PC-3 (cell line): ENCODE measurements at regions not wholly inside any gene's neighbourhood (a gene's known extent, or its start where the extent isn't known, plus 50 kb on each side); places are given as distances from the start of the nearest gene placed in this dataset.

ENCODE experiments used
- ATAC-seq: fragments of 200-7000 bp; cut with Tn5 transposase; 2 replicates; pipeline ENCODE4 v1.9.1; 2020; ENCODE audit warnings: mild to moderate bottlenecking, moderate library complexity
- BruUV-seq: library from RNA; stranded (reverse); fragments of 400-500 nt; replicated peaks from 2 replicates; lab custom pipeline; 2021; lab: Mats Ljungman, UMichigan
- CTCF ChIA-PET: fragments of 300-600 bp; sonication (Branson Sonifier 250); formaldehyde crosslinking; loops from one replicate; lab custom pipeline; 2022; ENCODE audit warnings: antibody characterized with exemption; lab: Charles Lee
- POLR2A ChIA-PET: fragments of 300-600 bp; sonication (Branson Sonifier 250); formaldehyde crosslinking; loops from one replicate; lab custom pipeline; 2022; ENCODE audit warnings: antibody characterized with exemption; ENCODE audit not compliant: unreplicated experiment; lab: Charles Lee
- DNase-seq: peaks from one replicate; pipeline ENCODE4 v3.0.0-alpha.2; 2015
- H2AFZ ChIP-seq: fragments of 300-600 bp; sonication (generic); 2 replicates; pipeline ENCODE4 v1.6.0; 2016; ENCODE audit warnings: antibody characterized with exemption, low read length
- H3F3A ChIP-seq: fragments of 300-600 bp; sonication (generic); one replicate; pipeline ENCODE4 v1.6.0; 2017; ENCODE audit warnings: antibody characterized with exemption, low read length, control low read depth, mild to moderate bottlenecking; ENCODE audit not compliant: unreplicated experiment
- H3K27ac ChIP-seq: fragments of 300-600 bp; sonication (generic); 2 replicates; pipeline ENCODE4 v1.5.1; 2016; ENCODE audit warnings: mild to moderate bottlenecking, low read length
- H3K27me3 ChIP-seq: fragments of 300-600 bp; sonication (generic); 2 replicates; pipeline ENCODE4 v1.6.1; 2016; ENCODE audit warnings: low read length, mixed read lengths
- H3K36me3 ChIP-seq: fragments of 300-600 bp; sonication (generic); 2 replicates; pipeline ENCODE4 v1.6.1; 2016; ENCODE audit warnings: low read depth, mixed run types, low read length, mixed read lengths
- H3K4me1 ChIP-seq: fragments of 300-600 bp; sonication (generic); 2 replicates; pipeline ENCODE4 v1.5.1; 2016; ENCODE audit warnings: low read length; ENCODE audit not compliant: insufficient read depth
- H3K4me2 ChIP-seq: fragments of 300-600 bp; sonication (generic); 2 replicates; pipeline ENCODE4 v1.6.0; 2016; ENCODE audit warnings: low read length
- H3K4me3 ChIP-seq: fragments of 300-600 bp; sonication (generic); 2 replicates; pipeline ENCODE4 v1.5.1; 2016; ENCODE audit warnings: mild to moderate bottlenecking, low read length, mixed read lengths
- H3K79me2 ChIP-seq: fragments of 300-600 bp; sonication (generic); 2 replicates; pipeline ENCODE4 v1.6.1; 2017; ENCODE audit warnings: low read length, mixed read lengths
- H3K9ac ChIP-seq: fragments of 300-600 bp; sonication (generic); 2 replicates; pipeline ENCODE4 v1.6.0; 2016; ENCODE audit warnings: mild to moderate bottlenecking, low read length
- H3K9me2 ChIP-seq: fragments of 300-600 bp; sonication (generic); replicated peaks from 2 replicates; pipeline ENCODE4 v1.6.1; 2016; ENCODE audit warnings: mixed run types, low read length, mixed read lengths
- H3K9me3 ChIP-seq: fragments of 300-600 bp; sonication (generic); 2 replicates; pipeline ENCODE4 v1.6.1; 2016; ENCODE audit warnings: low read length, mixed read lengths
- H4K20me1 ChIP-seq: fragments of 300-600 bp; sonication (generic); 2 replicates; pipeline ENCODE4 v1.6.1; 2016; ENCODE audit warnings: low read length, mixed read lengths
- EZH2 ChIP-seq: fragments of 300-600 bp; sonication (generic); IDR thresholded peaks from one replicate; pipeline ENCODE4 v1.6.1; 2017; ENCODE audit warnings: antibody characterized with exemption, mild to moderate bottlenecking, low read length; ENCODE audit not compliant: unreplicated experiment
- EZH2phosphoT487 ChIP-seq: fragments of 300-600 bp; sonication (generic); IDR thresholded peaks from 2 replicates; pipeline ENCODE4 v1.6.1; 2018; ENCODE audit warnings: mild to moderate bottlenecking, antibody characterized with exemption, low read length, borderline replicate concordance
- intact Hi-C: fragments of 100-400 bp; cut with micrococcal nuclease; formaldehyde crosslinking; loops from 2 replicates; pipeline ENCODE4 v1.9.0; 2023
- TF ChIP-seq, protein P1 (sequence below): fragments of 300-600 bp; sonication (generic); conservative IDR thresholded peaks from 2 replicates; pipeline ENCODE4 v1.5.1; 2017; ENCODE audit warnings: antibody characterized with exemption, low read depth, mild to moderate bottlenecking, low read length

DNA sequence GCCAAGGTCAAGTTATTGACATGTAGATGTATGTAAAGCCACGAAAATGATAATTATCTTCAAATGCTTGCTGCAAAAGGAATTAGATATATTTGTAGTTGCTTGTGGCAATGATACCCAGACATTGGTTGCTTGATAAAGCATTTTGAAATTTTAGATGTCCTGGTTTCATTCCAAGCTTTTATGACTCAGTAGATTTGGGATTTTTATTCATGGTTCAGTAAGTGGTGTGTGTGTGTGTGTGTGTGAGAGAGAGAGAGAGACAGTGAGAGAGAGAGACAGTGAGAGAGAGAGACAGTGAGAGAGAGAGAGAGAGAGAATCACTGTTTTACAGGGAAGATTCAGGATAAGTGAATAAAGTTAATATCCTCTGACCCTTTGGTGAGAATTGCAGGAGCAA, 498.2 kb upstream of the C1orf87 start:
- Histone ChIP-seq H3K79me2 (no peaks in the 10 kb centered on the region), H3K9me3 (no peaks in the 10 kb centered on the region), H3K4me2 (peak overlapping the region; percentile 80), H2AFZ (no peak overlapping the region), H3K27ac (peak overlapping the region; percentile 94), H4K20me1 (no peaks in the 10 kb centered on the region), H3K27me3 (no peaks in the 10 kb centered on the region), H3K36me3 (no peaks in the 10 kb centered on the region), H3K9me2 (no peaks in the 10 kb centered on the region), H3K4me1 (peaks cover 54% of the 10 kb centered on the region), H3K9ac (no peak overlapping the region), H3K4me3 (no peak overlapping the region), H3F3A (peaks cover 4% of the 10 kb centered on the region)
- no peak for TF ChIP-seq EZH2phosphoT487
- CTCF ChIA-PET: interaction anchor here (0.6 kb wide), 2 partner anchors 404 to 671 kb away, joined by 3 read pairs; no protein-coding TSS in a partner anchor
- POLR2A ChIA-PET: no interaction called here
- intact Hi-C loops: no loop called here
- no peak for ATAC-seq
- DNase-seq: peak; percentile 70
- BruUV-seq: no TSS peak

DNA sequence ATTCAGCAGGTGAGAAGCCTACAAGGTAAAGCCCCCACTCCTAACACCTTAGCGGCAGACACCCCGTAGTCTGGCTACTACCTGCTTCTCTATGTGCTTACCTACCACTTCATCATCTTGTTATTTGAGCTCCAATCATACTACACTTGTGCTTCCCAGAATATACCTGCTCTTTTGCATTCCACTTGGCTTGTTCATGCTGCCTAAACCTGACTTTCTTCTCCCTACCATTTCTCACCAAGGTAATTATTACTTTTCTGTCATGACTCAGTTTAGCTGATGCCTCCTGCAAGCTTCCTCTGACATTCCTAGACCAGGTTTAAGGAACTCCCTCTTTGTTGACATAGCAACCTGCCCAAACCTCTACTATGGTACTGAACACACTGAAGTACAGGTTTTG, 495.6 kb upstream of the C1orf87 start:
- DNase-seq: peak; percentile 91
- H3K27ac ChIP-seq: peak overlapping the region; percentile 66
- H4K20me1 ChIP-seq: no peaks in the 10 kb centered on the region
- H3K36me3 ChIP-seq: no peaks in the 10 kb centered on the region
- ChIA-PET CTCF (no interaction called here), POLR2A (interaction anchor here (0.6 kb wide), 1 partner anchor 196 kb away, joined by 5 read pairs; no protein-coding TSS in a partner anchor)
- H3K4me3 ChIP-seq: 0 out of 2 replicates have a peak overlapping the region, but pooled peaks have one; percentile 11
- no TSS peak for BruUV-seq
- no peaks in the 10 kb centered on the region for H3K9me2 ChIP-seq
- H3K9ac ChIP-seq: no peak overlapping the region; the same call in 1 of the 2 replicates
- intact Hi-C loops: no loop called here
- peaks cover 48% of the 10 kb centered on the region for H3K4me1 ChIP-seq
- no peaks in the 10 kb centered on the region for H3K9me3 ChIP-seq
- TF ChIP-seq, protein P1, sequence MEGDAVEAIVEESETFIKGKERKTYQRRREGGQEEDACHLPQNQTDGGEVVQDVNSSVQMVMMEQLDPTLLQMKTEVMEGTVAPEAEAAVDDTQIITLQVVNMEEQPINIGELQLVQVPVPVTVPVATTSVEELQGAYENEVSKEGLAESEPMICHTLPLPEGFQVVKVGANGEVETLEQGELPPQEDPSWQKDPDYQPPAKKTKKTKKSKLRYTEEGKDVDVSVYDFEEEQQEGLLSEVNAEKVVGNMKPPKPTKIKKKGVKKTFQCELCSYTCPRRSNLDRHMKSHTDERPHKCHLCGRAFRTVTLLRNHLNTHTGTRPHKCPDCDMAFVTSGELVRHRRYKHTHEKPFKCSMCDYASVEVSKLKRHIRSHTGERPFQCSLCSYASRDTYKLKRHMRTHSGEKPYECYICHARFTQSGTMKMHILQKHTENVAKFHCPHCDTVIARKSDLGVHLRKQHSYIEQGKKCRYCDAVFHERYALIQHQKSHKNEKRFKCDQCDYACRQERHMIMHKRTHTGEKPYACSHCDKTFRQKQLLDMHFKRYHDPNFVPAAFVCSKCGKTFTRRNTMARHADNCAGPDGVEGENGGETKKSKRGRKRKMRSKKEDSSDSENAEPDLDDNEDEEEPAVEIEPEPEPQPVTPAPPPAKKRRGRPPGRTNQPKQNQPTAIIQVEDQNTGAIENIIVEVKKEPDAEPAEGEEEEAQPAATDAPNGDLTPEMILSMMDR: no peak
- TF ChIP-seq EZH2phosphoT487 (no peak), EZH2 (no peak)
- ATAC-seq: peak; percentile 32
- peaks cover 3% of the 10 kb centered on the region for H3F3A ChIP-seq
- no peaks in the 10 kb centered on the region for H3K79me2 ChIP-seq
- peak overlapping the region; percentile 50 for H3K4me2 ChIP-seq
- no peaks in the 10 kb centered on the region for H3K27me3 ChIP-seq
- H2AFZ ChIP-seq: peak overlapping the region; percentile 51

DNA sequence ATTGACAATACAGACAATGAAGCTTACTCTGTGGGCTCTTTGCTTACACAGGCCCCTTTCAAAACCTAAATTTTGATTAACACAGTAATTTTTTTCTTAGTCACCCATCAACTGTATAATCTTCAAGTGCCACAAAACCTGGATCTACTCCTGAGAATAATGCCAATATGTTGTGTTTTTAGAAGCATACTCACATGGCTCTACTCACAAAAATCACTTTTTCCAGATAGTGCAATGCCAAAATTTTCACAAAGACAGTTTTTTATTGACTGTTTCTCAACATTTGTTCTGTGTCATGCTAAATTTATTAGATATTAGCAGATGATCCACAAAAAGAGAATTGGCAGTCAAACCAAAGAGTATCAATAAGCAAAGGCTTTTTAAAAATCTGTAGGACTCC, 493.7 kb upstream of the C1orf87 start:
- Histone ChIP-seq H3K27ac (no peak overlapping the region), H3K9ac (no peak overlapping the region), H3K4me1 (peaks cover 29% of the 10 kb centered on the region), H3K79me2 (no peaks in the 10 kb centered on the region), H3K4me2 (no peak overlapping the region), H3K27me3 (no peaks in the 10 kb centered on the region), H3K4me3 (no peak overlapping the region), H2AFZ (no peak overlapping the region), H3F3A (no peaks in the 10 kb centered on the region), H3K9me3 (no peaks in the 10 kb centered on the region), H3K36me3 (no peaks in the 10 kb centered on the region), H3K9me2 (no peaks in the 10 kb centered on the region), H4K20me1 (no peaks in the 10 kb centered on the region)
- ATAC-seq (no peak), DNase-seq (no peak)
- no peak for TF ChIP-seq EZH2phosphoT487
- TF ChIP-seq EZH2: no peak
- TF ChIP-seq, protein P1: no peak
- CTCF ChIA-PET: no interaction called here
- intact Hi-C loops: no loop called here
- no TSS peak for BruUV-seq
- POLR2A ChIA-PET: no interaction called here
